ENCODE measurements at regions not wholly inside any gene's neighbourhood (a gene's known extent, or its start where the extent isn't known, plus 50 kb on each side); places are given as distances from the start of the nearest gene placed in this dataset.

DNA sequence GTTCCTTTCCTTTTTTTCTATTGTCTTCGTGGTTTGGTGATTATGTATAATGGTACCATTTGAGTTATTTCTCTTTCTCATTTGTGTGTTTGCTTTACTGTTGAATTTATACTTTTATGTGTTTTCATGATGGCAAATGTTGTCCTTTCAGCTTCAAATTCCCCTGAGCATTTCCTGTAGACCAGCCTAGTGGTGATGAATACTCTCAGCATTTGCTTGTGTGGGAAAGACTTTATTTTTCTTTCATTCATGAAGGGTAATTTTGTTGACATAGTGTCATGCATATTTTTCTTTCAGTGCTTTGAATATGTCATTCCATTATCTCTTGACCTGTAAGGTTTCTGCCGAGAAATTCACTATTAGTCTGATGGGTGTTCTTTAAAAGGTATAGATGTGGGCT, 166.6 kb upstream of the GORAB start:
- Histone ChIP-seq H3K36me3 (ENCODE audit: control insufficient read depth in 2 of 3, insufficient read depth in 3 of 3, low read length in 3 of 3) (no peaks in the 10 kb centered on the region), H3K4me1 (ENCODE audit: control insufficient read depth in 2 of 3, insufficient read depth in 2 of 3, low read depth in 1 of 3, low read length in 3 of 3) (no peaks in the 10 kb centered on the region), H3K4me3 (ENCODE audit: low read length in 3 of 3) (no peak overlapping the region), H3K9ac (ENCODE audit: low read length in 3 of 3) (no peak overlapping the region), H3K27me3 (ENCODE audit: control insufficient read depth, insufficient read depth, low read length) (no peaks in the 10 kb centered on the region), H3K27ac (ENCODE audit: low read depth in 2 of 2, low read length in 2 of 2) (no peak overlapping the region), H3K9me3 (ENCODE audit: control insufficient read depth in 2 of 3, insufficient read depth in 1 of 3, low read length in 3 of 3) (peaks cover 0 to 9% (median 0%) of the 10 kb centered on the region in 3 donors)
- intact Hi-C loops (cut with DNase I), result no loop called here
- FAIRE-seq (no peak), DNase-seq (no peak)
- TF ChIP-seq, protein P1, sequence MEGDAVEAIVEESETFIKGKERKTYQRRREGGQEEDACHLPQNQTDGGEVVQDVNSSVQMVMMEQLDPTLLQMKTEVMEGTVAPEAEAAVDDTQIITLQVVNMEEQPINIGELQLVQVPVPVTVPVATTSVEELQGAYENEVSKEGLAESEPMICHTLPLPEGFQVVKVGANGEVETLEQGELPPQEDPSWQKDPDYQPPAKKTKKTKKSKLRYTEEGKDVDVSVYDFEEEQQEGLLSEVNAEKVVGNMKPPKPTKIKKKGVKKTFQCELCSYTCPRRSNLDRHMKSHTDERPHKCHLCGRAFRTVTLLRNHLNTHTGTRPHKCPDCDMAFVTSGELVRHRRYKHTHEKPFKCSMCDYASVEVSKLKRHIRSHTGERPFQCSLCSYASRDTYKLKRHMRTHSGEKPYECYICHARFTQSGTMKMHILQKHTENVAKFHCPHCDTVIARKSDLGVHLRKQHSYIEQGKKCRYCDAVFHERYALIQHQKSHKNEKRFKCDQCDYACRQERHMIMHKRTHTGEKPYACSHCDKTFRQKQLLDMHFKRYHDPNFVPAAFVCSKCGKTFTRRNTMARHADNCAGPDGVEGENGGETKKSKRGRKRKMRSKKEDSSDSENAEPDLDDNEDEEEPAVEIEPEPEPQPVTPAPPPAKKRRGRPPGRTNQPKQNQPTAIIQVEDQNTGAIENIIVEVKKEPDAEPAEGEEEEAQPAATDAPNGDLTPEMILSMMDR (IDR thresholded peaks at IDR 0.05; ENCODE audit: borderline replicate concordance, extremely low read depth, insufficient read depth), result no peak

DNA sequence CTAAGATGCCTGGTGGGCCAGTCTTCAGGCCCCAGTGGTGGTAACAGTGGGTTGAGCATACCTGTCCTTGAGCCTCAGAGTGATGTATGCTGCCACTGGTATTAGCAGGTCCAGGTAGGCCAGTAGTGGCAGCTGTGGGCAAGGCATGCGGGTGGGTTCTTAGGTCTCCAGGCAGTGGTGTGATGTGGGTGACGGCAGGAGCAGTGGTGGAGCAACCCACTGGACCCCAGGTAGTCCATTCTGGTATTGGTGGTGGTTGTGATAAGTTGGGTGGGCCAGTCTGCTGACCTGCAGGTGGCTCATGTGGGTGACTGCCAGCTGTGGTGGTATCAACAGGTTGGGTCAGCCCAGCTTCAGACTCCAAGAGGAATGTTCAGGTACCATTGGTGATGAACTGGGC, 165.0 kb upstream of the GORAB start:
- no peaks in the 10 kb centered on the region for H3K27me3 ChIP-seq (ENCODE audit: control insufficient read depth, insufficient read depth, low read length)
- peaks cover 0 to 9% (median 0%) of the 10 kb centered on the region in 3 donors for H3K9me3 ChIP-seq (ENCODE audit: control insufficient read depth in 2 of 3, insufficient read depth in 1 of 3, low read length in 3 of 3)
- H3K36me3 ChIP-seq (ENCODE audit: control insufficient read depth in 2 of 3, insufficient read depth in 3 of 3, low read length in 3 of 3), result no peaks in the 10 kb centered on the region
- H3K27ac ChIP-seq (ENCODE audit: low read depth in 2 of 2, low read length in 2 of 2), result no peak overlapping the region
- H3K4me1 ChIP-seq (ENCODE audit: control insufficient read depth in 2 of 3, insufficient read depth in 2 of 3, low read depth in 1 of 3, low read length in 3 of 3), result no peaks in the 10 kb centered on the region
- no peak for FAIRE-seq
- no peak for DNase-seq
- H3K9ac ChIP-seq (ENCODE audit: low read length in 3 of 3), result no peak overlapping the region
- no peak overlapping the region for H3K4me3 ChIP-seq (ENCODE audit: low read length in 3 of 3)
- TF ChIP-seq, protein P1 (IDR thresholded peaks at IDR 0.05; ENCODE audit: borderline replicate concordance, extremely low read depth, insufficient read depth), result no peak
- intact Hi-C loops (cut with DNase I), result no loop called here

DNA sequence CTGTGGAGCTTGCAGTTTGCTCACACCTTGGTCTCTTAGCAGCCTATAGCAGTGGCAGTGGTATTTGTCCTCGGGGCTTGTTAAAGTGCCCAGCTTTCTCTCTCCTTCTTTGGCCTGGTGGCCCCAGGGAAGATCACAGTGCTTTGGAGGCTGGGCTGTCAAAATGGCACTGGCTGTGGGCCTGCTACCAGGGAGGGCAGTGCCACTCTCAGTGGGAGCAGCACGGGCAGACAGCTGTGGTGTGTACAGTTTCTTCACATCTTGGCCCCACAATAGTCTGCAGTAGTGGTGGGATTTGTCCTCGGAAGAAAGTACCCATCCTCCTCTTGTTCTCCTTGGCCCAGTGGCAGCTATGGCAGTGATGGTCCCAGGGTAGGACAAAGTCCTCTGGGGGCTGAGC, 164.4 kb upstream of the GORAB start:
- Histone ChIP-seq H3K36me3 (ENCODE audit: control insufficient read depth in 2 of 3, insufficient read depth in 3 of 3, low read length in 3 of 3) (no peaks in the 10 kb centered on the region), H3K9ac (ENCODE audit: low read length in 3 of 3) (no peak overlapping the region), H3K4me3 (ENCODE audit: low read length in 3 of 3) (no peak overlapping the region), H3K27ac (ENCODE audit: low read depth in 2 of 2, low read length in 2 of 2) (no peak overlapping the region), H3K9me3 (ENCODE audit: control insufficient read depth in 2 of 3, insufficient read depth in 1 of 3, low read length in 3 of 3) (peaks cover 0 to 6% (median 0%) of the 10 kb centered on the region in 3 donors), H3K27me3 (ENCODE audit: control insufficient read depth, insufficient read depth, low read length) (no peaks in the 10 kb centered on the region), H3K4me1 (ENCODE audit: control insufficient read depth in 2 of 3, insufficient read depth in 2 of 3, low read depth in 1 of 3, low read length in 3 of 3) (no peaks in the 10 kb centered on the region)
- no peak for FAIRE-seq
- no peak for DNase-seq
- TF ChIP-seq, protein P1 (IDR thresholded peaks at IDR 0.05; ENCODE audit: borderline replicate concordance, extremely low read depth, insufficient read depth), result no peak
- intact Hi-C loops (cut with DNase I), result no loop called here

DNA sequence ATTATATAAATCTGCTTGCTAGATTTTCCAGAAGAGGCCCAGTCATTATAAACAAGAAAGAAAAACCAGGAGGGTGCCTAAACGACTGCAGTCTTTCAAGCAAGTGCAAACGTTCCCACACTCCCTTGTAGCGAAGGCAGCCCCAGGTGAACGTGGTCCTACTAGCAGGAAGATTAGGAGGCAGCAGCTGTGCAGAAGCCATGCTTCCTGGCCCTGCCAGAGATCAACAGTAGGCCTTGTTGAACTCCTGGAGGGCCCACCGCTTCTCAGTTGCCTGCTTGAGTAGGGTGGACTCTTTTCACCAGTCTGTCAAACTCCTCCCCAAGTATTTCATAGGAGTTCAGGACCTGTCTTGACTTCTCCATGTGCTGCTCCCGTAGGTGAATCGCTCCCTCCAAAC, 163.0 kb upstream of the GORAB start:
- no peaks in the 10 kb centered on the region for H3K27me3 ChIP-seq (ENCODE audit: control insufficient read depth, insufficient read depth, low read length)
- no peak overlapping the region for H3K27ac ChIP-seq (ENCODE audit: low read depth in 2 of 2, low read length in 2 of 2)
- no peak overlapping the region for H3K9ac ChIP-seq (ENCODE audit: low read length in 3 of 3)
- TF ChIP-seq, protein P1 (IDR thresholded peaks at IDR 0.05; ENCODE audit: borderline replicate concordance, extremely low read depth, insufficient read depth), result no peak
- no peak overlapping the region for H3K4me3 ChIP-seq (ENCODE audit: low read length in 3 of 3)
- H3K36me3 ChIP-seq (ENCODE audit: control insufficient read depth in 2 of 3, insufficient read depth in 3 of 3, low read length in 3 of 3), result no peaks in the 10 kb centered on the region
- FAIRE-seq (no peak), DNase-seq (no peak)
- intact Hi-C loops (cut with DNase I), result no loop called here
- H3K9me3 ChIP-seq (ENCODE audit: control insufficient read depth in 2 of 3, insufficient read depth in 1 of 3, low read length in 3 of 3), result no peaks in the 10 kb centered on the region
- H3K4me1 ChIP-seq (ENCODE audit: control insufficient read depth in 2 of 3, insufficient read depth in 2 of 3, low read depth in 1 of 3, low read length in 3 of 3), result no peaks in the 10 kb centered on the region

Data from kidney (tissue), 13 donors.